Activated effector memory CD4-positive, alpha-beta T cell treated with anti-CD3 and anti-CD28 coated beads, Interleukin-2, amount 50 U/mL, for 16 hours (primary cell): ENCODE measurements at regions not wholly inside any gene's neighbourhood (a gene's known extent, or its start where the extent isn't known, plus 50 kb on each side); places are given as distances from the start of the nearest gene placed in this dataset.
"Not testable (repeated sequence)": the region's sequence is repeated elsewhere in the genome, so short reads cannot be mapped to it uniquely, and the experiment has no call there.

Experiments
- DNase-seq: peaks from one replicate; pipeline ENCODE4 v3.0.0-alpha.2; 2020

DNA sequence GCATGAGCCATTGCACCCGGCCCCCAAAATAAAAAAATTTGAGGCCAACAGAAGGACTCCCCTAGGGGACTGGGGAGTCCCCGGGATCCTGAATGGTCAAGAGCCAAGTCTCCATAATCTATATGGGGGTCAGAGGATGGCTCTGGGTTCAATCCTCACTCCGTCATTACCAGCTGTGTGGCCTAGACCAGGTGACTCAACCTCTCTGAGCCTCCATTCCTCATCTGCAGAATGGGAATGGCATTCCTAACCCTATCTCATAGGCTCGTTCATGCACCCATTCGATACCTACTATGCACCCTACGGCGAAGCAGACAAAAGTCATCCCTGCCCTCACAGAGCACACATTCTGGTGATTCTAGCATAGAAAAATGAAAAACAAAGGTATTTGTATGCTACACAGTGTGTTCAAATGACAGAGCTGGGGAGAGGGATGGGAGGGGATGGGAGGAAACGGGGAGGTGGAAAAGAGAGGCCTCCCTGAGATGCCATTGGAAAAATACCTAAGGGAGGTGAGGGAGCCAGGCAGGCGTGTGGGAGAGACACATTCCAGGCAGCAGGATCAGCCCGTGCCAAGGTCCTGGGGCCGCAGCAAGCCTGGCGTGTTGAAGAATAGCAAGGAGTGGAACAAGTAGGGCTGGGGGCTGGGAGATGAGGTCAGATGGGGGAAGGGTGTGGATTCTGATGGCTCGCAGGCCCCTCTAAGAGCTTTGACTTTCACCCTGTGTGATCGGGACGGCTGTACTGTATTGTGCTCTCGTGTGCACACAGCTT lies 71.2 kb downstream of the RMI2 start:
- DNase-seq: no peak

DNA sequence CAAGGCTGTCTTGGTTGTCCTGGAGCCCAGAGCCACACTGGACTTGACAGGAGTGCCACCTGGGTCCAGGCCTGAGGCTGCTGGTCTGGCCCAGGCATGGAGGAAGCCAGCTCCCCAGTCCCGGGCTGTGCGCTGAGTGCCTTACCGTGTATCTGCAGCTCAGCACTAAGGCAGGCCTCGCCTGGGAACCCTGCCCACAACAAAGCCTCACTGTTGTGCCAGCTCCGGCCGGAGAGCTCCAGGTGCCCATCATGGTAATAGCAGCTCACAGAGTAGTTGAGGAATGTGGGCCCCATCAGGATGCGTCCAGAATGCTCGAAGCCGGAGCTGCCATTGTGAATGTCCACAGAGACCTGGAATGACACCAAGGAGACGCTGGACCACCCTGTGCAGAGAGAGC lies 72.2 kb downstream of the RMI2 start:
- no peak for DNase-seq

DNA sequence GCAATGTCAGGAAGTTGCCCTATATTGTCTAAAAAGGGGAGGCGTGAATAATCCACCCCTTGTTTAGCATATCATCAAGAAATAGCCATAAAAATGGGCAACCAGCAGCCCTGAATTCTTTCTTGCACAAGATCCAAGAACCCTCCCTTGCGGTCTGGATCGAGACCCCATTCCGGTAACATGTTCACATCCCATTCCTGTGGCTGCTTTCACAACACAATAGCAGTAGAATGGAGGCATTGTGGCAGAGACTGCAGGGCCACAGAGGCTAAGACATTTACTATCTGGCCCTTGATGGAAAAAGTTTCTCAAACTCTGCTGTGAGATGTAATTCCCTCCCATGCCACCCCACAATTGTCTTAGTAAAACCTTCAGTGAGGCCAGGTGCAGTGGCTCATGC lies 73.2 kb downstream of the RMI2 start:
- DNase-seq: no peak

DNA sequence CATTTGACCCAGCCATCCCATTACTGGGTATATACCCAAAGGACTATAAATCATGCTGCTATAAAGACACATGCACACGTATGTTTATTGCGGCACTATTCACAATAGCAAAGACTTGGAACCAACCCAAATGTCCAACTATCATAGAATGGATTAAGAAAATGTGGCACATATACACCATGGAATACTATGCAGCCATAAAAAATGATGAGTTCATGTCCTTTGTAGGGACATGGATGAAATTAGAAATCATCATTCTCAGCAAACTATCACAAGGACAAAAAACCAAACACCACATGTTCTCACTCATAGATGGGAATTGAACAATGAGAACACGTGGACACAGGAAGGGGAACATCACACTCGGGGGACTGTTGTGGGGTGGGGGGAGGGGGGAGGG lies 74.8 kb downstream of the RMI2 start:
- not testable (repeated sequence) for DNase-seq

DNA sequence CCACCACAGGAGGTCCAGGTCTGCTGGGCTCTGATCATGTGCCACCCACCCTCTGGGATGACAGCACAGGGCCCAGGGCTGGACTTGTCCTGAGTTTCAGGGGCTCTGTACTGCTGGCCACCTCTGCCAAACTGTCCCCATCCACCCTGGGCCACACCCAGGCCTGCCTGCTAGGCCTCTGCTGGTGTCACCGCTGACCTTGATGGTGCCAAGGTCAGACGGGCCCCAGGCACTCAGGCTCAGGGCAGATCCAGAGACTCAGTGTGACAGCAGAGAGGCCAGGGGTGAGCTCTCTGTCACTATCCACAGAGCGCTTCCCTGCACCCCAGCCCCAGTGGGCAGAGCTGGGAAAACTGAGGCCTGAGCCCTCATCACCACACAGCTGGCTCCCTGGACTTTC lies 75.6 kb downstream of the RMI2 start:
- DNase-seq: no peak

DNA sequence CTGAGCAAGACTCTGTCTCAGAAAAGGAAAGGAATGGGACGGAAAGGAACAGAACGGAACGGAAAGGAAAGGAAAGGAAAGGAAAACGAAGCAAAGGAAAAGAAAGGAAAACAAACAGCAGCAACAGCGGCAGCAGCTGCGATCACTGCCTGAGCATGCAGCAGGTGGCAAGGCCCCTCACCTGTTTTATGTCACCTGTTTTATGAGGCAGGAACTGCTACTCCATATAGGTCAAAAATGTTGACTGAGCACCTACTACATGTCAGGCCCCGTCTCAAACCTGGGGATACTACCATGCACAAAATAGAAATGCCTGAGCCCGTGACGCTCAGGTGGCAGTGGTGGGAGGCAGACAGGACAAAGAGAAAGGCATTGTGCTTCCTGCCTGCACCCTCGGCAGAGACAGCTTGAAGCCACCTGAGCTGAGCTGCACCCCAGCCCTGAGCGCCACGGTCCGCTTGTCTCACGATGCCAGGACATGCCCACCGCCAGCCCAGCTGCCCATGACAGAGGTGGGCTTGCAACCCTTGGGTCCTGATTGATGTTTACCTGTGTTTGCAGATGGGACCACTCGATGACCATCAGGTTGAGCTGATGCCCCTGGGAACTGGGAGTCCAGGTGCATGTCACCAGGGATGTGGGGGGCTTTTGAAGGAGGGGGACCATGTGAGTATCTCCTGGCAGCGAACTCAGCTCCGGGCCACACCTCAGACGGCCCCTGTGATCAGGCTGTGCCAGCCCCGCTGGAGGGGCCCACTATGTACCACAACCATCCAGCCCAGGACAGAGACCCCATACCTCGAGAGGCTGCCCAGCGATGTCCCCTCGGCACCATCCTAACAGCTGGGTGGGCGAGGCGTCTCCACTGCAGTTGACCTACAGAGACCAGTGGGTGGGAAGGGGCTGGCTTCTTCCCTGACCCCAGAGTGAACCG lies 77.4 kb downstream of the RMI2 start:
- no peak for DNase-seq

DNA sequence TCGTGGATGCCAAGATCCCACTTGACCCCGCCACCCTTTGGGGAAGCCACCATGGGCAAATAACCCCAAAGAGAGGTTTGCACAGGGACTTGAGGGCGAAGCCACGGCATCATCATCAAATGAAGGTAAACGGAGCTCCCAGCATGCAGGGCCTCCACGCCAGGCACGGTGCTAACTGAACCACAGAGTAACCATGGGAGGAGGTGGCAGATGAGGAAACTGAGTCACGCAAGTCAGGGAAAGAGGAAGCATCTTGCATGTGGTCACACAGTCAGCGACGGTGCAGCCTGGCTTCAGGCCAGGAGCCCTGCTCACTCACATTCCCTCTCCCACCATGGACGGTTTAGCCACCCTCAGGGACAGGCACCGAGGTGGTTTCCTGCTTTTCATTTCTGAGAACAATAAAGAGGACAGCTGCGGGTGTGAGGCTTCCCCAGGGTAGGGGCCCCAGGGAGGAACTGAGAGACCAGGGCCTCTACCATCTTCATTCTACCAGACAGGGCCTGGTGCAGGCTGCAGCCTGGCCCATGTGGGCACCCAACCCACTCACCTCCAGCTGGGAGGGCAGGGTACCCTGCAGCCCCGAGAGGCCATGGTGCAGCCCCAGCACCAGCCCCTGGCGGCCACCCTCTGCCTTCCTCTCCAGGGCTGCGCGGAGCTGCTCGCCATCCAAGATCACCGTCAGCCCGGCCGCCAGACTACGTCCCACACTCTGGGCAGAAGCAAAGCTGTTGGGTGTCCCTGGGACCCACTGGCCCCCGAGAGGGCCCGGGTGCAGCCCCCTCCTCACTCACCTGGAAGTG lies 78.3 kb downstream of the RMI2 start:
- no peak for DNase-seq

DNA sequence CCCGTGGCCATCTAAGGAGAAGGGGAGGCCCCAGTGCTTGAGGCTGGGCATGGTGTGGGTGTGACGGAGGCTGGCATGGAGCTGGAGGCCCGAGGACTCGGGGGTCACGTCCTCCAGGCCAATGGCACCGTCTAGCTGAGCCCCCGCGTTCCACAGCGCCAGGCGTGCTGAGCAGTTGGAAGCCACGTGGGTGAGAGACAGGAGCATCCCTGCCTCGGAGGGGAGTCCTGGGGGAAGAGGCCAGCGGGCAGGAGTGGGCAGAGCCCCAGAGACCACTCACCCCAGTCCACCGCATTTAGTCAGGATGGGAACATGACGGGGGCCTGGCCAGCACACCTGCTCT lies 78.8 kb downstream of the RMI2 start:
- DNase-seq: no peak

DNA sequence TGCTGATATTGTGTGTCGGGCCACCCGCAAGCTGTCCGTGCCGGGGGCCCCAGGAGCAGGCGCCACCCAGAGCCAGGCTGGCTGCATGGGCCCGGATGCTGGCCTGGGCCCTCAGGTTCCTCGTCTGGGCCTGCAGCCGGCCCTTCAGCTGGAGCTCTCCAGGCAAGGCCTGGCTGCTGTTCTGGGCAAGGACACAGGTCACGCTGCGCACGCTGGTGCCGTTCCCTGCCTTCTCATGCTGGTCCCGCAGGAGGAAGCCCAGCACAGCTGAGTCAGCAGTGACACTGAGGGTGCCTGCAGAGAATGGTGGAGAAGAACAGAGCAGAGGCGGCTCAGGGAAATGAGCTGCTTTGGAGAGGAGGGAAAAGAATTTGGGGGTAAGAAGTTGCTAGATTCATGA lies 79.9 kb downstream of the RMI2 start:
- no peak for DNase-seq

DNA sequence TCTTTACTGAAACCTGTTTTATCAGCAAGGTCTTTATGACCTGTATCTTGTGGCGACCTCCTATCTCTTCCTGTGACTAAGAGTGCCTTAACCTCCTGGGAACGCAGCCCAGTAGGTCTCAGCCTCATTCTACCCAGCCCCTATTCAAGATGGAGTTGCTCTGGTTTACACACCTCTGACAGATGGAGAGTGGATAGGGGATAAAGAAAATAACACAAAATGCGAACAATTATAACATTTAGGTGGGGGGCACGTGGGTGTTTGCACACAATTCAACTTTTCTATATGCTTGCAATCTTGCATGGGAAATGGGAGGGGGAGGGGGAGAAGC lies 83.3 kb downstream of the RMI2 start:
- no peak for DNase-seq

DNA sequence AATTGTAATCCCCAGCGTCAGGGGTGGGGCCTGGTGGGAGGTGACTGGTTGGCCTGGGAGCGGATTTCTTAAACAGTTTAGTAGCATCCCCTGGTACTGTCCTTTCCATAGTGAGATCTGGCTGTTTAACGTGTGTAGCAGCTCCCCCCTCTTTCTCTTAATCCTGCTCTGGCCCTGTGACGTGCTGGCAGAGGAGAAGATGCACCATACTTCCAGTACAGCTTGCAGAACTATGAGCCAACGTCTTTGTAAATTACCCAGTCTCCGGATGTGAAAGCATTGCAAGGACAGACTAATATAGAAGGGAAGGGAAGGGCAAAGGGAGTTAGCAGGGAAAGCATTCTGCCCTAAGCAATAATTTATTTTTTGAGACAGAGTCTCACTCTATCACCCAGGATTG lies 83.9 kb downstream of the RMI2 start:
- DNase-seq: no peak

DNA sequence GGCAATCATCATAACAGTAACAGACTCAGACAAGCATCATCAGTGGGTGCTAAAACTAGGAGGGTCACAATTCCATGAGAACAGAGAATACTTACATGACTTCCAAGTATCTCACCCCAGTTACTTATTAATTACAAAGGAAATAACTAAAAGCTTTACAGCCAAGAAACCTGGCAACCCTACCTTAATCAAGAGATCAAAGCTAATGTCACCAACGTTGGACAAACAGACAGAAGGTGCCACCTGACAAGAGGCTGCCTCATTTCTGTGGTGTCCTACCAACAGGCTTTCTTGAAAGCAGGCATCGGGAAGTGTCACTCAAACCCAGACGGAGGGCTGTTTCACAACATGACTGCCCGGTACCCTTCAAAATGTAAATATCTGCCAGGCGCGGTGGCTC lies 84.6 kb downstream of the RMI2 start:
- no peak for DNase-seq

DNA sequence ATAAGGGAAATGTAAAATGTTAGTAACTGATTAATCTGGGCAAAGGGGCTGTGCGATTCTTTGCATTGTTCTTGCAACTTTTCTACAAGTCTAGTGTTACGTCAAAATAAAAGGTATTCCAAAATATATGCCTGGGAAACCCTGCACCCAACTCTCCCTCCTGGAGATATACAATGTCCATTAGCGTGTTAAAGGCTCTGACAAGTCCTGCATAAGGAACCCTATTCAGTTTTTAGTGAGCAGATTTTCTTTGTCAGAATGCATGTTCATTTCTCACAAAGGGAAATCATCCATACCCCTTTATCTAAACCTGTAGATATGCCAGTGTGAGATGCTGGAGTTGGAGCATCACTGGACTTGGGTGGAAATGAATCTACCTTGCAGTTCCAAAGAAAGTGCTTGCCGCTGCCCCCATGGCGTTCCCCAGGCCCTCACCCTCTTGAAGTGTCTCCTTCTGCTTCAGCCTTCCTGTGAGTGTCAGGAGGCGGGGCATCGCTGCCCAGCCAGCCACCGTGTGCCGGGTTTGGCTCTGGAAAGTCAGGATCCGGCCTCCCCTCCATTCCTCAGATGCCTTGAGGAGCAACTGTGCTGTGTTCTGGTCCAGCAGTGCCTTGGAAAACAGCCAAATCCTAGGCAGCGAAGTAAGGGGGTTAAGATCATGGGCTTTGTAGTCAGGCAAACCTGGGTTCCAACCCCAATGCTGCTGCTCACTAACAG lies 85.5 kb downstream of the RMI2 start:
- DNase-seq: no peak

DNA sequence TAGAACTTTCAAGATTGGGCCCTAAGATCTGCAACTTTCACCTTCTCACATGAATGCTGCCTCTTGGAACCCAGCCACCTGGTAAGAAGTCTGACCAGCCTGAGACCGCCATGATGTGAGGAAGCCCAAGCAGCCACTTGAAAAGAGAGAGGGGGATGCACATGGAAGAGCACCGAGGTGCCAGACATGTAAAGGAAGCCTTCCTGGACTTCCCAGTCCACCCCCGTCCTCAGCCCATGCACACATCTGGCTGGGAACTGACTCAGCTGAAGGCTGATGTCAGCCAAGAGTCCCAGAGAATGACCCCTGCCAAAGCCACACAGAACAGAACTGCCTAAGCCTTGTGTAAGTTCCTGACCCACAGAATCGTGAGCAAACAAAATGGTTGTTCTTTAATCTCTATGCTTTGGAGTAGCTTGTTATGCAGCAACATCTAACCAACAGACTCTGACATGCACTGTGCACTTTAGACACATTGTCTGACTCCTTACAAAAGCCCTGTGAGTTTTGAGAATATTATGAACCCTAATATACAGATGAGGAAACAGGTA lies 86.7 kb downstream of the RMI2 start:
- no peak for DNase-seq

DNA sequence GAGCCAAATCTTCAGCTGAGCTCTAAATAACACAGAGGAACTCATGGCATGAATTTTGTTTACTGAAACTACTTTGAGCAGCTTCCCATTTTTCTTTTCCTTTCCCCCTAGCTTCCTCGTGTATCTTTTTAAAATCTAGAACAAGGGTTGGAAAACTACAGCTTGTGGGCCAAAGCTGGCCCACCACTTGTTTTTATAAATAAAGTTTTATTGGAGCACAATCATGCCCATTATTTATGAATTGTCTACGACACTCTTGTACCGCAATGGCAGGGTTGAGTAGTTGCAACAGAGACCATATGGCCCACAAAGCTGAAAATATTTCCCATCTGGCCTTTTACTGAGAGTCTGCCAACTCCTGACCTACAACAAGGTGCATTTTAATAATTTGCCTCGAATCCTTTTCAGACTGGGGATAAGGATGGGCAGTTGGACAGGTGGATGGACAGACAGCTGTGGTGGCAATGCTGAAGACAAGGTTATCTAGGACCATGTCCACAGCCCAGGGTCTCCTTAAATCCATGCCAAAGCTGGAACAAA lies 87.7 kb downstream of the RMI2 start:
- DNase-seq: no peak

DNA sequence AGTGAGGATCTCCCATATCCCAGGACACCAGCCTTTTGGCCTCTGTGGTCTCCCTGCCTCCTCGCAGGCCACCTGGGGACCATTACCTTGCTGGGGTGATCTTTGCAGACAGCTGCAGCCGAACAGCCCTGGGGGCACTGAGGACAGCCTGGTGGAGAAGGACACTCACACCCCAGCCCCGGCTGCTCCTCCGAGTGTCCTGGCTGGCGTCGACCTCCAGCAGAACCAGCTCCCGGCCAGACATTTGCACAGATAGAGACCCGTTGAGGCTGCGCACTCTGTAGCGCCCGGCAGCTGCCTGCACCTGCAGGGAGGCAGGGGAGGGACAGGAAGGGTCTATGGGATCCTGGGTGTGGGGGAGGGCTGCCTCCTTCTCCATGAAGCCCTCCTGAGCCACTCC lies 90.3 kb downstream of the RMI2 start:
- no peak for DNase-seq

DNA sequence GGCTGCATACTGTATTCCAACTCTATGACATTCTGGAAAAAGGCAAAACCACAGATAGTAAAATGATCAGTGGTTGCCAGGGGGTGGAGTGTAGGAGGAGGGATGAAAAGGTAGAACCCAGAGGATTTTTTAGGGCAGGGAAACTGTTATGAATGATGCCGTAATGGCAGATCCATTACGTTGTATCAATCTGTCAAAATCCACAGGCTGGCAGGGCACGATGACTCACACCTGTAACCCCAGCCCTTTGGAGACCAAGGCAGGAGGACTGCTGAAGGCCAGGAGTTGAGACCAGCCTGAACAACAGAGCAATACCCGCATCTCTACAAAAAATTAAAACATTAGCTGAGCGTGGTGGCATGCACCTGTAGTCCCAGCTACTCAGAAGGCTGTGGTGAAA lies 91.8 kb downstream of the RMI2 start:
- DNase-seq: no peak

DNA sequence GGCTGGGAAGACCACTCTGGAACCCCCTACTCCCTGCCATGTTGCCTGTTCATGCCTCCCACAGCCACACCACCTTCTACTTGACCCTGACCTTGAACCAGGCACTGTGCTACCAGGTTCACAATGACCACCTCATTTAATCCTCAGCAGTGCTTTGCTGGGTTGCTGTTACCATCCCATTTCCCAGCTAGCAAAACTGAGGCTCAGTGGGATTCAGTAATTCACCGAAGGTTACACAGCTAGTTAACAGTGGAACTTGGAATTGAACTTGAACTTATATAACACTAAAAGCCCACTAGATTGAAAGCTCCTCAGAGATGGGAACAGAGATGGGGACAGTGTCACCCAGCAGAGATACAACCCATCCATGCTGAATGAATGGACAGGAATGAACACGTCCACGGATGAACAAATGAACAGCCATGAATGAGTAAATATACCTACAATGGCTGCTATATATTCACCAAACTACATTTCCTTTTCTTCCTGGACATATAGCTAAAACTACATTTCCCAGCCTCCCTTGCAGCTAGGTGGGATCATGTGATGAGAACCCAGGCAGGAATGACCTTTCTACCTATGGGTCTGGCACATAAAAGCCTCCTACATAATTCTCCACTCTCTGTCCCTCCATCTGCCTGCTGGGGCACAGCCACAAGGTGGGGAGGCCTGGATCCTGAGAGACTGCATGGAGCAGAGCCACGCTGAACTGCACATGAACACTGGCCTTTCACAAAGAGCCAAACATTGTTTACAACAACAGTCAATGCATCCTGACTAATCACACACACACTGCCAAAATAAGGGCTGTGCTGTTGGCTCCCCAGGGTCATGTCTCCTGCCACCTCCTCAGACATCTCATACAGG lies 94.8 kb downstream of the RMI2 start:
- no peak for DNase-seq

DNA sequence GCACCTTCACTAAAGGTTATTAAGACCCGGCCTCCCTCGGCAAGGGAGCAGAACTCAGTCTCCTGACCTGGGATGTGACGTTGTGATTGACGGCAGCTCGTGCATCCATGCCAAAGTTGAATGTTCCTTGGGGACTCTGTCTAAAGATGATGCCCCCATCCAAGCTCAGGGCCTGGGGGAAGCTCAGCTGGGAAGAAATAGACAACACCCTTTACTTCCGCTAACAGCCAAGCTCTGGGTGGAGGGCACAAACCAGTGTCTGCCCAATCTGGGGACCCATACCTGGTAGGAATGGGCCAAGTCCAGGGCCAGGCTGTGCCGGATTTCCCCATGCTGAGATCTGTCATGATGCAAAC lies 95.4 kb downstream of the RMI2 start:
- DNase-seq: no peak

DNA sequence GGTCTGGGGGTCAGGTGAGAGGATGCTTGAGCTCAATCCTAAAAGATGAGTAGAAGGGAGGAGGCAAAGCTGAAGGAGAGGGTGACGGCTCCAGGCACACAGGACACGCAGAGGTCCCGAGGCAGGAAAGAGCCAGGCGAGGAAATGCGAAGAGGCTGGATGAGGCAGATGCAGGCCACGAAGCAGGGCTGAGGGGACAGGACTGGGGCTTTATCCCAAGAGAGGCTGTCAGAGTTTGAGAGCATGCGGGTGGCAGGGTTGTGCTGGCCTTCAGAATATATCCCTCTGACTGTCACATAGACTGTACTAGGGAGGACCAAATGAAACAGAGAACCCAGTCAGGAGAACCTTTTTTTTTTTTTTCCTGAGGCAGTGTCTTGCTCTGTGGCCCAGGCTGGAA lies 100.2 kb downstream of the RMI2 start:
- DNase-seq: no peak

DNA sequence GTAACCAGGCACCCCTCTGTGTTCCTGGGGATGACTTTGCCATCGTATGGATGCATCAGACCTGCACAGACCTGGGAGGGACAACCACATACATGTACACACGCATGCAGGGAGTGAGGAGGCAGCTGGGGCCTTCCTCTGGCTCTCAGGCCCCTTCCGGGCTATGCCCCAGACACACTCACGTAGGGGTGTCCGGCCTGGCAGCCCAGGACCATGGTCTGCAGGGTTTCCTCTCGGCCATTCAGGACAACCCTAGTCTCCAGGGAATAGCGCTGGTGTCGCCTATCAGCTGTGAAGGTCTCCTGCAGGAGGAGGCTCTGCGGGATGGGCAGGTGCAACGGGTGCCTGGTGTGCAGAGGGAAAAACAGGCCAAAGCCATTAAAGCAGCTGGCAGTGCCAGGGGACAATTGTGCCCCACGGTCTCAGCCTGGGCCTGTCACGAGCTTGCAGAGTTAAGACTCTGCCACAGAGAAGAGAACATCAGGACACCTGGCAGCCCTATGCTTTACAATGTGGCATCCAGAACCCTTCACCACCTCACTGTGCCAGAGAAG lies 101.4 kb downstream of the RMI2 start:
- no peak for DNase-seq
